ENCODE measurements at regions not wholly inside any gene's neighbourhood (a gene's known extent, or its start where the extent isn't known, plus 50 kb on each side); places are given as distances from the start of the nearest gene placed in this dataset.

GRCh38 chr16:55041540-55042234 is 111.0 kb downstream of the IRX5 start:
- in situ Hi-C loops (cut with MboI; ENCODE audit: low sequenced_read_pairs): no loop called here

DNA sequence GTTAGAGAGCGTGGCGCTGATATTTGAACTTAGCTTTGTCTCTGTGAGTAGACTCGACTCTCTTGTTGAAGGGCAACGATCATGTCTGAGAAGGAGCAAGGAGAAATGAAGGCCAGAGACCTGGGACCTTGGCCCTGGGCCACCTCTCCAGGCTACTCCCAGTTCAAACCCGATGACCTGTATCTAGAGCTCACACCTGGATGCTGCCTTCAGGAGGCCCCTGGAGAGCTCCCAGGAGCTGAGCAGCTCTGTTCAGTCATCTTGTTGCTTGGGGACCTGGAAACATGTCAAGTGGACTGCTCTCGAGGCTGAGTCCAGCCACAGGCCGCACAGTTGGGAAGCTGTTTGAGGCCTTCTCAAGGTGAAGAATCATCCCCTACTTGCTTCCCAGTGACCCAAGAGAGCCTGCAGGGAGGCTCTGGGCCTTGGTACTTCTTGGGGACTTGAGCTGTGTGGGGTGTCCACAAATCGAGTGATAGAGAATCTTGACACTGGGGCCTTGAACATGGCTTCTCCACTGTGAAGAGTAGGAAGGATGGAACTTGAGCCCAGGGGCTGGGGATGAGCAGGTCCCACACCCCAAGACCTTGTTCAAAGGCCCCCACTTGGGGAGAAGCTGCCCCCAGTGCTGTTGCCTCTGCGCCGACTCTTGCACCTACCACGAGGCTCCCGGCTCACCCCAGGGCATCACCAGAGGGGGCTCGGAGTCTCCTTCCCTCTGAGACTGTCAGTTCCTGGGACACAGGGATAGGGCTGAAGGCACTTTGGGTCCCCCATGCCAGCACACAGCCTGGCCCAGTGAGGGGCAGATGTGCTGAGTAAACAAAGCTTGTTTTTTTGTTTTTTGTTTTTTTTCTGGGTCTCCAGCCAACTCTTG is 112.1 kb downstream of the IRX5 start:
- in situ Hi-C loops (cut with MboI; ENCODE audit: low sequenced_read_pairs): no loop called here

DNA sequence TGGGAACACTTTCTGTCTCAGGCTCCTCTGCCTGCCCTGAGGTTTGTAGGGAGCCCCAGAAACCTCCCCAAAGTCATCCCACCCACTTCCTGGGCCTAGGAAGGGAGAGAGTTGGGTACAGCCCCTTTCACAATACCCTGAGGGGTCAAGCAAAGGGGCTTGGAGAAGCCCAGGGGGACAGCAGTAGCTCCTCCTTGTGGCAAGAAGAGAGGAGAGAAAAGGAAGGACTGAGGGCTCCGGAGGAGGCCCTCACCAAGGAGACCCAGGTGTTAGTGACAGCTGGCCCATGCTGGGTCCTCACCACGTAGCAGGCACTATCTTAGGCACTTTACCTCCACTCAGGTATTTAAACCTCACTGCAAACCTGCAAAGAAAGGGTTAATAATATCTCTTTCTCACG is 112.8 kb downstream of the IRX5 start:
- in situ Hi-C loops (cut with MboI; ENCODE audit: low sequenced_read_pairs): no loop called here

DNA sequence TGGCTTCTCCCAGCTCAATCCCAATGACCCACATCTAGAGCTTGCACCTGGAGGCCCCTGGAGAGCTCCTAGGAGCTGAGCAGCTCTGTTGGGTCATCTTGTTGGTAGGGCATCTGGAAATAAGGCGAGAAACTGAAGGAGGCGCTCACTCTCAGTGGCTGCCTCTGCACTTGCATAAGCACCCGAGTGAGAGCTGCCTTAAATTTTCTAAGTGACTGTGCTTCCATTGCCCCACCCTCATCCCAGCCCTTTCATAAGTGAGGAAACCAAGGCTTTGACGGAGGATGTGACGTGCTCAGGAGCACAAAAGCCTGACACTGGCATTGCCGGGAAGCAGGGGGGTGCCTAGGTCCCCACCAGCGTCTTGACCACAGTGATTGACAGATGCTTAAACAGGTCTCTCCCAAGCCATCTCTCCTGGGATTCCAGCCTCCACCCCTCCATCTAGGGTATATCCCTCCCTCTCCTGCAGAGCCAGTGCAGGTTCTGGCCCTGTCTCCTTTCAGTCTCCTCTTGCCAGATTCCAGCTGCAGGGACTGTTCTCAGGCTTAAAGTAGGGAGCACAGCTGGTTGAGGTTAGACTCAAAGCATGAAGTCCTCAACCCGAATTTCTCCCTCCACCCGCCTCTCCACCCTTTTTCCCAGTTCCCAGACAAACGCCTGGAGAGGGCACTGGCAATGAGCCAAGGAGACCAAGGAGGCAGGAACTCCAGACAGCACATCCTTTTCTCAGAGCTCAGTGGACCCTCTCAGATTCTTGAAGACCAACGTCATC is 113.7 kb downstream of the IRX5 start:
- in situ Hi-C loops (cut with MboI; ENCODE audit: low sequenced_read_pairs): no loop called here

- in situ Hi-C loops (cut with MboI; ENCODE audit: low sequenced_read_pairs): no loop called here
Observed at GRCh38 chr16:55045329-55045728, 114.7 kb downstream of the IRX5 start.

DNA sequence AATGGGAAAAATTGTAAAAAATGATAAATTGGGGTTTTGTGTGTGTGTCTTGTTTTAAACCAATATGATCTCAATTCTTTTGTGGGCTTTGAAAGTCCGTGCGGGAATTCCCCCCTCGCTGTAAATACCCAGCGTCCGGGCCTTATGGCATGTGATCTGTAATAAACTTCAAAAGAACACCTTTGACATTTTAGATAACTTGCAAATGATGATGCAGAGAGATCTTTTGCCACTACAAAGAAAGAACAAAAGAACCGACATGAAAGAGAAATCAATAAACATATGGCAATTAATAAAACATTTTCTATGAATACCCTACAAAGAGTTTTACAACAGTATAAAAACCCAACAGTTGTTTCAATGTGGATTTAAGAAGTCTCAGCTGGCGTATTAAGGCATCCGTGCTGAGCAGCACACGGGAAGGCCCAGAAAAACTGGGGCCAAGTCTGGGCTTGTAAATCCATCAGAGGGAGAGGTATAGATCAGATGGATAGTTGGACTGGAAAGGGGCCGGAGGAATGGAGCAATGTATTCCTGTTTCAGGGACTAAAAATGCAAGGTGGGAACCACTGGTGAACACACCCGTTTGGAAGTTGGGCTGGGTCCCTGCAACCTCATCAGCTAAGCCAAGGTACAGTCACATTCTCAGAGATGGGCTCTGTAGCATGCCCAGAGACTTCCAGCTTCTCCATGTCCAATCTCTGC is 115.2 kb downstream of the IRX5 start:
- in situ Hi-C loops (cut with MboI; ENCODE audit: low sequenced_read_pairs): no loop called here

DNA sequence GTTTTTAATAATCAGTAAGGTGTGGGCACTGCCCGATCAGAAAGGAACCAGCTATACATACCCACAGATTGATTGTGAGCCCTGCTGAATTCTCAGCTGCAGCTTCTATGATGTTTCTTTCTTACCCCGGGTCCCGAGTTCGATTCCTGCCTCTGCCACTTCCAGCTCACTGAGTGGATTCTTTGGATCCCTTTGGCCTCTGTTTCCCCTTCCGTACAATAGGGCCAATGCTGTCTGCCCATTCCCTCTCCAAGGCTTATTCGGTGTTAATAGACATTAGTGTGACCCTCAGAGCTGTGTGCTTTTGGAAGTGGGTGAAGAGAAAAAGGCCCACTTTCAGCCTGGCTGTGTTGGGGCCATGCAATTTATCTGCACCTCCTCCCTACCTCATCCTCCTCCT is 115.8 kb downstream of the IRX5 start:
- in situ Hi-C loops (cut with MboI; ENCODE audit: low sequenced_read_pairs): no loop called here

- in situ Hi-C loops (cut with MboI; ENCODE audit: low sequenced_read_pairs): no loop called here
Observed at GRCh38 chr16:55046916-55047315, 116.3 kb downstream of the IRX5 start.

DNA sequence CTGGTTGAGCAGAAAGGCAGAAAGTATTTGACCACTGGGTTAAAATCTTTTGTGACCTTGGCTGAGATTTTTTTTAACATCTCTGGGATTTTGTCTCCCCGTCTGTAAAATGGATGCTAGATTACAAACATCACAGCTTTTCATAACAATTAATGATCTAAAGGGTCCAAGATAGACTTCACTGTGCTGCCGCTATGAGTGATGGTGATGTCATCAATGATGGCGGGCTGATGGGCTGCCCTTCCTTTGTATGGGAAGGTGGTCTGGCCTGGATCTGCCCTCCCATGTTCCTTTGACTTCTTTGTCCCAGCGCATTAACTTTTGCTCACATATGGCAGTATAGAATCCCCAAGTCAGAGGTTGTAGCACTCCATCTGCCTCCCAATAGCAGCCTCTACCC is 116.7 kb downstream of the IRX5 start:
- in situ Hi-C loops (cut with MboI; ENCODE audit: low sequenced_read_pairs): no loop called here

- in situ Hi-C loops (cut with MboI; ENCODE audit: low sequenced_read_pairs): no loop called here
Observed at GRCh38 chr16:55047903-55048497, 117.3 kb downstream of the IRX5 start.

- in situ Hi-C loops (cut with MboI; ENCODE audit: low sequenced_read_pairs): no loop called here
Observed at GRCh38 chr16:55048745-55049144, 118.1 kb downstream of the IRX5 start.

GRCh38 chr16:55051571-55052347 is 121.1 kb downstream of the IRX5 start:
- in situ Hi-C loops (cut with MboI; ENCODE audit: low sequenced_read_pairs): no loop called here

DNA sequence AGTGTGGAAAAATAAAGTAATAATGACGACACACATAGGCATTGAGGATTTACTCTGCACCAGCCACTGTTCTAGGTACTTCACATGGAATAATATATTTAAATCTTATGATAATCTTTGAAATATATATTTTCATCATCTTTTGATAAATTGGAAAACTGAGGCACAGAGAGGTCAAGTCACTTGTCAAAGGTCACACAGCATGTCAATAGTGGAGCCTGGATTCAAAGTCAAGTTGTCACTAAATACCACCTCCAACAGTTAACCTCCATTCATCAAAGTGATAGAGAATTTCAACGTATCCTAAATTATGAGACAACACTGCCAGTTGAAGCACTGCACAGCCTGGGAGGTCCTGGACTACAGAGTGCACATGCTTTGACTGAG is 121.7 kb downstream of the IRX5 start:
- in situ Hi-C loops (cut with MboI; ENCODE audit: low sequenced_read_pairs): no loop called here

GRCh38 chr16:55052741-55053415 is 122.2 kb downstream of the IRX5 start:
- in situ Hi-C loops (cut with MboI; ENCODE audit: low sequenced_read_pairs): no loop called here

GRCh38 chr16:55055262-55055661 is 124.6 kb downstream of the IRX5 start:
- in situ Hi-C loops (cut with MboI; ENCODE audit: low sequenced_read_pairs): no loop called here

GRCh38 chr16:55056585-55057401 is 126.1 kb downstream of the IRX5 start:
- in situ Hi-C loops (cut with MboI; ENCODE audit: low sequenced_read_pairs): no loop called here

DNA sequence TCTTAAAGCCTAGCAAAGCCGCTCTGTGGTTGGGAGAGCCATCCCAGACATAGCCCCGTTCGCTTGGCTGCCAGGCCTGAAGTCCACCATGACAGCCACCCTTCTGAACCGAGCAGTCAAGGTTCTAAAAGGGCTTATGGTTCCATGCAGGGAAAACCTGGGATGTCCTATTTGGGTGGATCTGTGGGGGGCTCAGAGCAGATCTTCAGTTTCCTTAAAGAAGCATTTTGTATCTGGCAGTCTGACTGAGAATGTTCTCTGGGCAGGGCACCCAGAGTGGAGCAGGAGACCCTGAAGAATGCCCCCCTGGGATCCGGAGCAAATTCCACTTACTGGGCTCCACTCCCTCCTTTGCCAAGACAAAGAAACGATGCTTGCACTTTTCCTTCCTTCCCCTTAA is 127.2 kb downstream of the IRX5 start:
- in situ Hi-C loops (cut with MboI; ENCODE audit: low sequenced_read_pairs): no loop called here

DNA sequence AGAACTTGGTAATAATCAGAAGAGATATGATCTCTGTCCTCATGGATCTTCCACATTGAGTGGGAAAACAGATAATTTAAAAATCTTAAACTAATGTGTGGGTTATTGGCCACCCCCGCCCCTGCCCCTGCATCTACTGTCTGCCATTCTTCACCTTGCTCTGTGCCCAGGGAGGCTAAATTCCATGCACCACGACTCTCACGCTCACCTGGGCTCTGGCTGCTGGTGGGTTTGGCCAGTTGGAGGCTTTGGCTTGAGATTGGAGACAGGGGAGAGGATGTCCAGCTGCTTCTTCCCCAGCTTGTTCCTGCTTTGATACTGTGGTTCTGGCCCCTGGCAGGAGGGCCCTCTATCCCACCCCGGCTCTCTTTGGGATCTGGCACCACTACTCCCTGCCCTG is 127.9 kb downstream of the IRX5 start:
- in situ Hi-C loops (cut with MboI; ENCODE audit: low sequenced_read_pairs): no loop called here
